K562 (cell line): ENCODE measurements at regions not wholly inside any gene's neighbourhood (a gene's known extent, or its start where the extent isn't known, plus 50 kb on each side); places are given as distances from the start of the nearest gene placed in this dataset.

Experiments used
- ARID3B ChIP-seq: fragments of 250-450 bp; sonication (Bioruptor Pico); IDR thresholded peaks from 2 replicates; pipeline ENCODE4 v1.4.0; 2020; ENCODE audit warnings: borderline replicate concordance
- CAMTA2 ChIP-seq: fragments of 250-450 bp; sonication (Bioruptor Pico); conservative IDR thresholded peaks from 2 replicates; pipeline ENCODE4 v1.5.1; 2022
- FOXK2 ChIP-seq, 2 experiments: fragments of 450-650 bp; IDR thresholded peaks in 1 of 2; conservative IDR thresholded peaks in 1 of 2; 2 replicates each; pipeline ENCODE4 v1.6.1; 2016; ENCODE audit warnings: low read depth in 2 of 2, mild to moderate bottlenecking in 1 of 2
- HNRNPLL ChIP-seq: fragments of 200-400 bp; formaldehyde crosslinking; IDR thresholded peaks from 2 replicates; pipeline ENCODE4 v1.6.1; 2017; ENCODE audit warnings: low read length, low read depth, mild to moderate bottlenecking; ENCODE audit not compliant: poor library complexity, severe bottlenecking
- KDM5B ChIP-seq: fragments of 200-600 bp; sonication (generic); IDR thresholded peaks from 2 replicates; pipeline ENCODE4 v1.6.1; 2012; ENCODE audit warnings: low read depth, mild to moderate bottlenecking, moderate library complexity, low read length, control low read depth, inconsistent platforms; ENCODE audit not compliant: insufficient replicate concordance
- KLF13 ChIP-seq: fragments of 450-650 bp; IDR thresholded peaks from 2 replicates; pipeline ENCODE4 v1.6.1; 2016; ENCODE audit warnings: missing genetic modification characterization, low read depth, mild to moderate bottlenecking, missing compliant biosample characterization, moderate library complexity, borderline replicate concordance
- MEF2A ChIP-seq: IDR thresholded peaks from 2 replicates; pipeline ENCODE4 v1.6.1; 2011; ENCODE audit warnings: low read depth, mild to moderate bottlenecking, low read length, moderate library complexity; ENCODE audit not compliant: control insufficient read depth
- NCOR1 ChIP-seq: fragments of 450-650 bp; IDR thresholded peaks from 2 replicates; pipeline ENCODE4 v1.6.1; 2016; ENCODE audit warnings: mild to moderate bottlenecking, moderate library complexity
- POLR2G ChIP-seq: fragments of 200-400 bp; formaldehyde crosslinking; IDR thresholded peaks from 2 replicates; pipeline ENCODE4 v1.6.1; 2017; ENCODE audit warnings: low read depth, mild to moderate bottlenecking, antibody characterized with exemption, low read length, moderate library complexity
- RBM34 ChIP-seq: fragments of 200-400 bp; formaldehyde crosslinking; IDR thresholded peaks from 2 replicates; pipeline ENCODE4 v1.6.1; 2018; ENCODE audit warnings: low read length, borderline replicate concordance; ENCODE audit not compliant: insufficient read depth
- STAT5B ChIP-seq: fragments of 250-450 bp; sonication (Bioruptor Pico); IDR thresholded peaks from 2 replicates; pipeline ENCODE4 v1.8.0; 2021; ENCODE audit warnings: mild to moderate bottlenecking, inconsistent platforms
- ZBTB17 ChIP-seq: fragments of 450-650 bp; formaldehyde crosslinking; IDR thresholded peaks from 2 replicates; pipeline ENCODE4 v1.4.0; 2020; ENCODE audit warnings: mild to moderate bottlenecking
- ZNF146 ChIP-seq: IDR thresholded peaks from one replicate; pipeline ENCODE4 v1.6.1; 2018; ENCODE audit warnings: missing compliant biosample characterization; ENCODE audit not compliant: unreplicated experiment
- TF ChIP-seq, protein P1 (sequence below): fragments of 450-650 bp; IDR thresholded peaks from 2 replicates; pipeline ENCODE4 v1.6.1; 2016; ENCODE audit warnings: mild to moderate bottlenecking, moderate library complexity
- TF ChIP-seq, protein P2 (sequence below): fragments of 250-450 bp; sonication (Bioruptor Pico); IDR thresholded peaks from 2 replicates; pipeline ENCODE4 v1.8.0; 2022; ENCODE audit warnings: moderate library complexity, mild to moderate bottlenecking, inconsistent platforms

DNA sequence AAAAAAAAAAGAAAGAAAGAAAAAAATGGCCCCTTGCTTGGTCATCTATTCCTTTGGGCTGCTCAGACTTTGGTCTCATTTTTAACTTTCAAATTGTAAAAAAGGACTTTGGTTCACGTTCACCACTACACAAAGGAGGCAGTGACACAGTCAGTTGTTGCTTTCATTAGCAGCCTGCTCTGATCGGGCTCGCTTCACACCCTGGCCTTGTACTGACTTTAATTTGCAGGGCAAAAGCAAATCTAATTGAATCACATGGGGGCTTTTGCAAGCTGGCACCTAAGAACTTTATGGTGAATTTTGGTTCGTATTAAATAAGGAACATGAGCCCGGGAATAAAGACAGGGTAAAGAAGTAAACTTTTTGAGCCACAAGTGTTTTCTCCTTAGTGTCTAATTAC is 103.6 kb upstream of the CDH11 start (continued):
- TF ChIP-seq, protein P1, sequence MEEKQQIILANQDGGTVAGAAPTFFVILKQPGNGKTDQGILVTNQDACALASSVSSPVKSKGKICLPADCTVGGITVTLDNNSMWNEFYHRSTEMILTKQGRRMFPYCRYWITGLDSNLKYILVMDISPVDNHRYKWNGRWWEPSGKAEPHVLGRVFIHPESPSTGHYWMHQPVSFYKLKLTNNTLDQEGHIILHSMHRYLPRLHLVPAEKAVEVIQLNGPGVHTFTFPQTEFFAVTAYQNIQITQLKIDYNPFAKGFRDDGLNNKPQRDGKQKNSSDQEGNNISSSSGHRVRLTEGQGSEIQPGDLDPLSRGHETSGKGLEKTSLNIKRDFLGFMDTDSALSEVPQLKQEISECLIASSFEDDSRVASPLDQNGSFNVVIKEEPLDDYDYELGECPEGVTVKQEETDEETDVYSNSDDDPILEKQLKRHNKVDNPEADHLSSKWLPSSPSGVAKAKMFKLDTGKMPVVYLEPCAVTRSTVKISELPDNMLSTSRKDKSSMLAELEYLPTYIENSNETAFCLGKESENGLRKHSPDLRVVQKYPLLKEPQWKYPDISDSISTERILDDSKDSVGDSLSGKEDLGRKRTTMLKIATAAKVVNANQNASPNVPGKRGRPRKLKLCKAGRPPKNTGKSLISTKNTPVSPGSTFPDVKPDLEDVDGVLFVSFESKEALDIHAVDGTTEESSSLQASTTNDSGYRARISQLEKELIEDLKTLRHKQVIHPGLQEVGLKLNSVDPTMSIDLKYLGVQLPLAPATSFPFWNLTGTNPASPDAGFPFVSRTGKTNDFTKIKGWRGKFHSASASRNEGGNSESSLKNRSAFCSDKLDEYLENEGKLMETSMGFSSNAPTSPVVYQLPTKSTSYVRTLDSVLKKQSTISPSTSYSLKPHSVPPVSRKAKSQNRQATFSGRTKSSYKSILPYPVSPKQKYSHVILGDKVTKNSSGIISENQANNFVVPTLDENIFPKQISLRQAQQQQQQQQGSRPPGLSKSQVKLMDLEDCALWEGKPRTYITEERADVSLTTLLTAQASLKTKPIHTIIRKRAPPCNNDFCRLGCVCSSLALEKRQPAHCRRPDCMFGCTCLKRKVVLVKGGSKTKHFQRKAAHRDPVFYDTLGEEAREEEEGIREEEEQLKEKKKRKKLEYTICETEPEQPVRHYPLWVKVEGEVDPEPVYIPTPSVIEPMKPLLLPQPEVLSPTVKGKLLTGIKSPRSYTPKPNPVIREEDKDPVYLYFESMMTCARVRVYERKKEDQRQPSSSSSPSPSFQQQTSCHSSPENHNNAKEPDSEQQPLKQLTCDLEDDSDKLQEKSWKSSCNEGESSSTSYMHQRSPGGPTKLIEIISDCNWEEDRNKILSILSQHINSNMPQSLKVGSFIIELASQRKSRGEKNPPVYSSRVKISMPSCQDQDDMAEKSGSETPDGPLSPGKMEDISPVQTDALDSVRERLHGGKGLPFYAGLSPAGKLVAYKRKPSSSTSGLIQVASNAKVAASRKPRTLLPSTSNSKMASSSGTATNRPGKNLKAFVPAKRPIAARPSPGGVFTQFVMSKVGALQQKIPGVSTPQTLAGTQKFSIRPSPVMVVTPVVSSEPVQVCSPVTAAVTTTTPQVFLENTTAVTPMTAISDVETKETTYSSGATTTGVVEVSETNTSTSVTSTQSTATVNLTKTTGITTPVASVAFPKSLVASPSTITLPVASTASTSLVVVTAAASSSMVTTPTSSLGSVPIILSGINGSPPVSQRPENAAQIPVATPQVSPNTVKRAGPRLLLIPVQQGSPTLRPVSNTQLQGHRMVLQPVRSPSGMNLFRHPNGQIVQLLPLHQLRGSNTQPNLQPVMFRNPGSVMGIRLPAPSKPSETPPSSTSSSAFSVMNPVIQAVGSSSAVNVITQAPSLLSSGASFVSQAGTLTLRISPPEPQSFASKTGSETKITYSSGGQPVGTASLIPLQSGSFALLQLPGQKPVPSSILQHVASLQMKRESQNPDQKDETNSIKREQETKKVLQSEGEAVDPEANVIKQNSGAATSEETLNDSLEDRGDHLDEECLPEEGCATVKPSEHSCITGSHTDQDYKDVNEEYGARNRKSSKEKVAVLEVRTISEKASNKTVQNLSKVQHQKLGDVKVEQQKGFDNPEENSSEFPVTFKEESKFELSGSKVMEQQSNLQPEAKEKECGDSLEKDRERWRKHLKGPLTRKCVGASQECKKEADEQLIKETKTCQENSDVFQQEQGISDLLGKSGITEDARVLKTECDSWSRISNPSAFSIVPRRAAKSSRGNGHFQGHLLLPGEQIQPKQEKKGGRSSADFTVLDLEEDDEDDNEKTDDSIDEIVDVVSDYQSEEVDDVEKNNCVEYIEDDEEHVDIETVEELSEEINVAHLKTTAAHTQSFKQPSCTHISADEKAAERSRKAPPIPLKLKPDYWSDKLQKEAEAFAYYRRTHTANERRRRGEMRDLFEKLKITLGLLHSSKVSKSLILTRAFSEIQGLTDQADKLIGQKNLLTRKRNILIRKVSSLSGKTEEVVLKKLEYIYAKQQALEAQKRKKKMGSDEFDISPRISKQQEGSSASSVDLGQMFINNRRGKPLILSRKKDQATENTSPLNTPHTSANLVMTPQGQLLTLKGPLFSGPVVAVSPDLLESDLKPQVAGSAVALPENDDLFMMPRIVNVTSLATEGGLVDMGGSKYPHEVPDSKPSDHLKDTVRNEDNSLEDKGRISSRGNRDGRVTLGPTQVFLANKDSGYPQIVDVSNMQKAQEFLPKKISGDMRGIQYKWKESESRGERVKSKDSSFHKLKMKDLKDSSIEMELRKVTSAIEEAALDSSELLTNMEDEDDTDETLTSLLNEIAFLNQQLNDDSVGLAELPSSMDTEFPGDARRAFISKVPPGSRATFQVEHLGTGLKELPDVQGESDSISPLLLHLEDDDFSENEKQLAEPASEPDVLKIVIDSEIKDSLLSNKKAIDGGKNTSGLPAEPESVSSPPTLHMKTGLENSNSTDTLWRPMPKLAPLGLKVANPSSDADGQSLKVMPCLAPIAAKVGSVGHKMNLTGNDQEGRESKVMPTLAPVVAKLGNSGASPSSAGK = no peak
- TF ChIP-seq MEF2A = no peak
- TF ChIP-seq STAT5B = no peak
- TF ChIP-seq NCOR1 = no peak
- TF ChIP-seq ZNF146 (CRISPR knock-in tag) = no peak
- TF ChIP-seq HNRNPLL = no peak
- no peak for TF ChIP-seq KDM5B
- TF ChIP-seq, protein P2, sequence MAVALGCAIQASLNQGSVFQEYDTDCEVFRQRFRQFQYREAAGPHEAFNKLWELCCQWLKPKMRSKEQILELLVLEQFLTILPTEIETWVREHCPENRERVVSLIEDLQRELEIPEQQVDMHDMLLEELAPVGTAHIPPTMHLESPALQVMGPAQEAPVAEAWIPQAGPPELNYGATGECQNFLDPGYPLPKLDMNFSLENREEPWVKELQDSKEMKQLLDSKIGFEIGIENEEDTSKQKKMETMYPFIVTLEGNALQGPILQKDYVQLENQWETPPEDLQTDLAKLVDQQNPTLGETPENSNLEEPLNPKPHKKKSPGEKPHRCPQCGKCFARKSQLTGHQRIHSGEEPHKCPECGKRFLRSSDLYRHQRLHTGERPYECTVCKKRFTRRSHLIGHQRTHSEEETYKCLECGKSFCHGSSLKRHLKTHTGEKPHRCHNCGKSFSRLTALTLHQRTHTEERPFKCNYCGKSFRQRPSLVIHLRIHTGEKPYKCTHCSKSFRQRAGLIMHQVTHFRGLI = no peak
- TF ChIP-seq ZBTB17 (CRISPR knock-in tag) = no peak
- no peak for TF ChIP-seq ARID3B (CRISPR knock-in tag)
- TF ChIP-seq RBM34 = no peak
- no peak for TF ChIP-seq KLF13 (tag)
- no peak for TF ChIP-seq CAMTA2 (CRISPR knock-in tag)
- TF ChIP-seq POLR2G = no peak
- TF ChIP-seq FOXK2 (conservative IDR thresholded peaks at IDR 0.05 in 1 of 2, IDR thresholded peaks at IDR 0.05 in 1 of 2; ENCODE audit: low read depth in 2 of 2) = no peak
